ENCODE measurements at regions not wholly inside any gene's neighbourhood (a gene's known extent, or its start where the extent isn't known, plus 50 kb on each side); places are given as distances from the start of the nearest gene placed in this dataset.

GRCh38 chr21:17231771-17232170 lies 281.1 kb upstream of the CXADR start:
- DNase-seq (ENCODE audit: low spot score) = no peak
- Mint-ChIP-seq H3K9me3 (ENCODE audit: unreplicated experiment) (peaks cover 8% of the 10 kb centered on the region), H3K4me3 (ENCODE audit: unreplicated experiment) (no peak overlapping the region), H3K27me3 (ENCODE audit: unreplicated experiment) (no peaks in the 10 kb centered on the region), H3K36me3 (ENCODE audit: low read depth, unreplicated experiment) (no peaks in the 10 kb centered on the region), H3K27ac (ENCODE audit: unreplicated experiment) (no peak overlapping the region), H3K4me1 (ENCODE audit: unreplicated experiment) (no peaks in the 10 kb centered on the region)
- TF ChIP-seq, protein P1, sequence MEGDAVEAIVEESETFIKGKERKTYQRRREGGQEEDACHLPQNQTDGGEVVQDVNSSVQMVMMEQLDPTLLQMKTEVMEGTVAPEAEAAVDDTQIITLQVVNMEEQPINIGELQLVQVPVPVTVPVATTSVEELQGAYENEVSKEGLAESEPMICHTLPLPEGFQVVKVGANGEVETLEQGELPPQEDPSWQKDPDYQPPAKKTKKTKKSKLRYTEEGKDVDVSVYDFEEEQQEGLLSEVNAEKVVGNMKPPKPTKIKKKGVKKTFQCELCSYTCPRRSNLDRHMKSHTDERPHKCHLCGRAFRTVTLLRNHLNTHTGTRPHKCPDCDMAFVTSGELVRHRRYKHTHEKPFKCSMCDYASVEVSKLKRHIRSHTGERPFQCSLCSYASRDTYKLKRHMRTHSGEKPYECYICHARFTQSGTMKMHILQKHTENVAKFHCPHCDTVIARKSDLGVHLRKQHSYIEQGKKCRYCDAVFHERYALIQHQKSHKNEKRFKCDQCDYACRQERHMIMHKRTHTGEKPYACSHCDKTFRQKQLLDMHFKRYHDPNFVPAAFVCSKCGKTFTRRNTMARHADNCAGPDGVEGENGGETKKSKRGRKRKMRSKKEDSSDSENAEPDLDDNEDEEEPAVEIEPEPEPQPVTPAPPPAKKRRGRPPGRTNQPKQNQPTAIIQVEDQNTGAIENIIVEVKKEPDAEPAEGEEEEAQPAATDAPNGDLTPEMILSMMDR (IDR thresholded peaks at IDR 0.05; ENCODE audit: unreplicated experiment) = no peak

GRCh38 chr21:17238468-17238867 lies 274.4 kb upstream of the CXADR start:
- H3K4me1 Mint-ChIP-seq (ENCODE audit: unreplicated experiment) = no peaks in the 10 kb centered on the region
- H3K36me3 Mint-ChIP-seq (ENCODE audit: low read depth, unreplicated experiment) = no peaks in the 10 kb centered on the region
- H3K4me3 Mint-ChIP-seq (ENCODE audit: unreplicated experiment) = no peak overlapping the region
- H3K27ac Mint-ChIP-seq (ENCODE audit: unreplicated experiment) = no peak overlapping the region
- H3K27me3 Mint-ChIP-seq (ENCODE audit: unreplicated experiment) = peaks cover 2% of the 10 kb centered on the region
- TF ChIP-seq, protein P1 (IDR thresholded peaks at IDR 0.05; ENCODE audit: unreplicated experiment) = no peak
- H3K9me3 Mint-ChIP-seq (ENCODE audit: unreplicated experiment) = no peaks in the 10 kb centered on the region
- no peak for DNase-seq (ENCODE audit: low spot score)

- Mint-ChIP-seq H3K9me3 (ENCODE audit: unreplicated experiment) (no peaks in the 10 kb centered on the region), H3K4me3 (ENCODE audit: unreplicated experiment) (no peak overlapping the region), H3K36me3 (ENCODE audit: low read depth, unreplicated experiment) (no peaks in the 10 kb centered on the region), H3K27me3 (ENCODE audit: unreplicated experiment) (no peaks in the 10 kb centered on the region), H3K4me1 (ENCODE audit: unreplicated experiment) (no peaks in the 10 kb centered on the region), H3K27ac (ENCODE audit: unreplicated experiment) (no peak overlapping the region)
- TF ChIP-seq, protein P1 (IDR thresholded peaks at IDR 0.05; ENCODE audit: unreplicated experiment) = no peak
- DNase-seq (ENCODE audit: low spot score) = no peak
These were observed 262.0 kb upstream of the CXADR start for GRCh38 chr21:17250778-17251241.

DNA sequence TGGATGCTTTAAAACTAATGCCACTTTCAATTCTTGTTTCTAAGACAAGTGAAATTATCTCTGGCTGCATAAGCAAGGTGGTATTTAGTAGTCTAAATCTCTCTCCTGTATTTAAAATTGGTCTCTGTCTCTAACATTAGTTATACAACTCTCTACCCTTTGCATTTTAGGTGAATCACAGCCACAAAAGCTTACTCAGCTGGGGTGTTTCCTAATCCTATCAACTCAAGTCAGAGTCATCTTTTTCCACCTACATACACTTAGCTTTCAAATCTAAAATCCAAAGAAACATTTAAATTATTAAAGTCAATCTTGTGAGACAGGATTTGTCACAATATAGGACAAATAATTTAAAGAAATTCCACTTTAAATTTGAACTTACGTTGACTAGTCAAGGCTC lies 255.1 kb upstream of the CXADR start:
- Mint-ChIP-seq H3K9me3 (ENCODE audit: unreplicated experiment) (no peaks in the 10 kb centered on the region), H3K4me3 (ENCODE audit: unreplicated experiment) (no peak overlapping the region), H3K27ac (ENCODE audit: unreplicated experiment) (no peak overlapping the region), H3K36me3 (ENCODE audit: low read depth, unreplicated experiment) (no peaks in the 10 kb centered on the region), H3K4me1 (ENCODE audit: unreplicated experiment) (no peaks in the 10 kb centered on the region), H3K27me3 (ENCODE audit: unreplicated experiment) (no peaks in the 10 kb centered on the region)
- DNase-seq (ENCODE audit: low spot score) = no peak
- TF ChIP-seq, protein P1 (IDR thresholded peaks at IDR 0.05; ENCODE audit: unreplicated experiment) = no peak

- Mint-ChIP-seq H3K9me3 (ENCODE audit: unreplicated experiment) (no peaks in the 10 kb centered on the region), H3K4me1 (ENCODE audit: unreplicated experiment) (no peaks in the 10 kb centered on the region), H3K27ac (ENCODE audit: unreplicated experiment) (no peak overlapping the region), H3K27me3 (ENCODE audit: unreplicated experiment) (no peaks in the 10 kb centered on the region), H3K4me3 (ENCODE audit: unreplicated experiment) (no peak overlapping the region), H3K36me3 (ENCODE audit: low read depth, unreplicated experiment) (no peaks in the 10 kb centered on the region)
- DNase-seq (ENCODE audit: low spot score) = no peak
- TF ChIP-seq, protein P1 (IDR thresholded peaks at IDR 0.05; ENCODE audit: unreplicated experiment) = no peak
These were observed 248.7 kb upstream of the CXADR start for GRCh38 chr21:17264182-17264581.
